HPDE6-E6E7 (cell line): ENCODE measurements at regions not wholly inside any gene's neighbourhood (a gene's known extent, or its start where the extent isn't known, plus 50 kb on each side); places are given as distances from the start of the nearest gene placed in this dataset.

Source experiments
- DNase-seq: peaks from one replicate; pipeline ENCODE4 v3.0.0; 2011; ENCODE audit warnings: missing footprints; ENCODE audit errors: extremely low spot score

DNA sequence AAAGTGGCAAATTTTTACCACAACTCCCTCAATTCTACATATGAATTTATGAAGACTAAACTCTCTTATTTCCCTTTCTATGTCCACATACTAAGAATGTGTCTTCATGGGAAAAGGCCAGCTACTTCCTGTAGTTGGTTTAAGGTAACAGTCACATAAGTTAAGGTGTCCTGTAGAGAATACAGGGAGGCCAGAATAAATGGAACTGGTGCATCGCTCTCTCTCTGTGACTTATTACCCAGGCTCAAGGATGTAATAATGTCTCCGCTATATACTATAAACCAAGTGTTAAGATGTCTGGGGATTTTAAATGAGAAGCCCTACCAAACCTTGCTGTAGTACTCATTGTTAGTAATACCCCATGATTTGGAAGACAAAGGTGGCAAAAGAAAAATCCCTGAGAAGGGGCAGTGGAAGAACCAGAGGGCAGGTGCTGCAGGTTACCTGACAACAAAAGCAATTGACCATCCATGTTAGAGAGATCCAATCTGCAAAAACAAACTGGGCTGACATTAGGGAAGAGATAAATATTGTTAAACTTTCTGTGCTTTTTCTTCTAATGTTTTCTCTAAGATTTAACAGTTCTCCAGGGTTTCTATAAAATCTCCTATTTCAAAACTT lies 372.8 kb downstream of the TMX3 start:
- DNase-seq = no peak

GRCh38 chr18:68340606-68341005 lies 374.3 kb downstream of the TMX3 start:
- DNase-seq = no peak

DNA sequence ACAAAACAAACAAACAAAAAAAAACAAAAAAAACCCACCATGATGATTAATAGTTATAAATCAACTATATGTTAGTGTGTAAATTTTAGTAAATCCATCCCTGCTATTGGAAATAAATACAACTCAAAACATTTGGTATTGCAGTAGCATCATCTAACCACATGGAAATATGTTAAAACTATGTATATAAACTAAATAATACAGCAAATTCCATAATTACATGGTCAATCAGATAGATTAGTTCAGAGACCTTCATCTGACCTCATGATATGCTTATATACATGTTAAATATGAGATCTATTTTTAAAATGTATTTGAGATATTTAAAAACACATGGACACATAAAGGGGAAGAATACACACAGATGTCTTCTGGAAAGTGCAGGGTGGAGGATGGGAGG lies 384.2 kb downstream of the TMX3 start:
- DNase-seq = no peak

DNA sequence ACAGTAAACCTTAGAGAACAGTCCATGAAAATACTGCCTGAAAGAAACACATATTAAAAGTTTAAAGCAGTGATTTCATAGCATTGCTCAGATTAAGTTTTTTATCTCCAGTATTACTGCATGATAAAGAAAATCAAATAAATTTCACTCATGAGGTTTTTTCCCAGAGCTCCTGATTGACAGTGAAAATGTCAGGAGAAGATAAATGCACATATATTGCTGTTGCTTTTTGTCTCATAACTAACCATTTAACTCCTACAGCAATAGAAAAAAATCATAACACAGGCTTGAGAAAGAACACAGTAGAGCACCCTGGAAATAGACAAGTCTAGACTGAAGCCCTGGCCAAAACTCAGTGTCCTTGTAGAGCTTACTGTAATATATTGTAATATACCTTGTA lies 391.0 kb downstream of the TMX3 start:
- no peak for DNase-seq

DNA sequence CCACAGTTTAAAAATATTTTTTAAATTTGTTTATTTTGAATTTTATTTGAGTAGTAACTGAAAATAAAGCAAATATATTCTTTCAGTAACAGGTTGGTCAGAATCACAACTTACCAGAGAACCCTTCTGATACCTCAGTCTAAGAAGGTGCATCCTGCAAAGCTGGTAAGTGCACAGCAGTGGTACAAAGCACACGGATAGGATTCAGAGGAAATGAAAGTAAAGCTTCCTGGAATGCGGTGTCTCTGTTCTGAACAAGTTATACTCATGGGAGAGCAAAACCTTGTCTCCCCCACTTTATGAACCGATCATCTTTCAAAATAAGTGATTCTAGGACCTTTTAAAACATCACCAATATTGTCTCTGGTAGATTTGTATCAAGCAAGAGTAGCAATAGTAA lies 398.3 kb downstream of the TMX3 start:
- DNase-seq = no peak

DNA sequence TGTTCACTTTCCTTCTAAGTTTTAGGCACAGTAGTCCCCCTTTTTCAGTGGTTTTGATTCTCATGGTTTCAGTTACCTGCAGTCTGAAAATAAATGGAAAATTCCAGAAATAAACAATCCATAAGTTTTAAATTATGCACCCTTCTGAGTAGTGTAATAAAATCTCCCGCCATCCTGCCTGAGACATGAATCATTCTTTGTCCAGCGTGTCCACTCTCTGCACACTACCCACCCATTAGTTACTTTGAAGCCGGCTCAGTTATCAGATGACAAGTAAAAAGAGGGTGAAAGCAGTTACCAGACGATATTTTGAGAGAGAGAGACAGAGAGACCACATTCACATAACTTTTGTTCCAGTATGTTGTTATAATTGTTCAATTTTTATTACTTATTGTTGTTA lies 400.5 kb downstream of the TMX3 start:
- DNase-seq = no peak

GRCh38 chr18:68301441-68301840 lies 413.5 kb downstream of the TMX3 start:
- DNase-seq = no peak

- DNase-seq = peak; percentile 38
Measured at GRCh38 chr18:68299906-68300305, 415.0 kb downstream of the TMX3 start.

DNA sequence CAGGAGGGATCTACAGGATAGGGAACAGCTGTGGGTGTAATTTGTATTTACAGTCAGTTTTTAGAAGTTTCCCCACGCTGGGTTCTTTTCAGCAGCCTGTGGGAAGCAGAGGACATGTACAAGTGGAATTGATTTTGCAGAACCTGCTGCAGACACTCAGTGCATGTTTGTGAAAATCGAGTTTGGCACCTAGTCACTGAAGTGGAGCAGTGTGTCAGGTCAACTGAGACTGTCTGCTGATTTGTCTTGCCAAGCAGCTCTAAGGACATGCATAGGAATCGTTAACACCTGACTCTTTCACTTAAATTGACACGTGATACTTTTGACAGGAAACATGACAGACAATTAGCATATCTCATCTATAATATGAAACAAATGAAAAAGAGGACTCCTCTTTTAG lies 416.6 kb downstream of the TMX3 start:
- no peak for DNase-seq

DNA sequence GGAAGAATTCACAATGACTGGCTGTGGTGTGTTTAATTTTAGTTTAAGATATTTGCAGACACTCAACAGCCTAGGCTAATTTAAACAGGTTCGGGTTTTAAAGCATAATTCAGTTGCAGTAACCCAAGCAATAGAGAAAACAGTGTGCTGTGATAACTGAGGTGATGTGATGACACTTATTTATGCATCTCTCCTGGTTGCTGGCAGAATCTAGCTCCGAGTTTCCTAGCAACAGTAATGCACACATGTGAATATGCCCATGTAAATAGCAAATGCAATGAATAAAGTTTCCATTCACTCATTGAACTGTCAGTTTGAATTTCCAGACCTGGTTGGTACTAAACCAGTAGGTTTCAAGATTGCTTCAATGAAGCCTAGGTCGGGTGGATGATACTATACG lies 426.5 kb downstream of the TMX3 start:
- no peak for DNase-seq

- no peak for DNase-seq
Measured at GRCh38 chr18:68284236-68284780, 430.6 kb downstream of the TMX3 start.

DNA sequence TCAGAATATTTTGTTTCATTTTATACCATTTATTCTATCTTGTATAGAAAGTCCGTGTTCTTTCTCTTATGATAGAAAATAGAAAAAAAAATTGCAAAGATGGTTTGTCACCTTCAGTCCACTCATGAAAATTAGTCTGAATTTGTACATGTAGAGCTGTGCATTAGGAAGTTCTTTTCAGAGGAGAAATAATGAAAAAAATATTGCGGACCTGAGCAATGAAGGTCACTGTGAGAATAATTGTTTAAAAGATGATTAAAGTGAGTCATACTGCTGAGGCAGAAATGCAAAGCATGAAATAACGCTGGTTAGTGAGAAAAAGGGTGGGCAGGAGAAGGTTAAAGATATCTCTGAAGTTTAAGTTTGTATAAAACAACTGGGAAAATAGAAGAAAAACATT lies 431.1 kb downstream of the TMX3 start:
- no peak for DNase-seq

GRCh38 chr18:68282232-68282631 lies 432.7 kb downstream of the TMX3 start:
- DNase-seq = no peak

DNA sequence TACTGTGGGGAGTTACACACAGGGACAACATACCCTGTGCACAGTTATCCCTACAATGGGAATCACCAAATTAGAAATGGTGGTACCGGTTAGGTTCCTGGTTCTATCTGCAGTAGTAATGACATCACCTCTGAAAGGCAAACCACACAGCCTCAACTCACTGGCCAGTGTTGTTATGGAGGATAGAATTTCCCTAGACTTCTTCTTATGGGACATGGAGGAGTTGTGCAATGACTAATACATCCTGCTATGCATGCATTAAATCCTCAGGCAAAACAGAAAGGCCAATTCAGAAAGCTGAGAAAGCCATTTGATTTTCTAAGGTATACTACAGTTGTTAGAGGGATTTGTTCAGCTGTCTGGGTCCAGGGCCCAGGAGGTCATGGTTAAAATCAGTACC lies 439.3 kb downstream of the TMX3 start:
- DNase-seq = peak; percentile 26

DNA sequence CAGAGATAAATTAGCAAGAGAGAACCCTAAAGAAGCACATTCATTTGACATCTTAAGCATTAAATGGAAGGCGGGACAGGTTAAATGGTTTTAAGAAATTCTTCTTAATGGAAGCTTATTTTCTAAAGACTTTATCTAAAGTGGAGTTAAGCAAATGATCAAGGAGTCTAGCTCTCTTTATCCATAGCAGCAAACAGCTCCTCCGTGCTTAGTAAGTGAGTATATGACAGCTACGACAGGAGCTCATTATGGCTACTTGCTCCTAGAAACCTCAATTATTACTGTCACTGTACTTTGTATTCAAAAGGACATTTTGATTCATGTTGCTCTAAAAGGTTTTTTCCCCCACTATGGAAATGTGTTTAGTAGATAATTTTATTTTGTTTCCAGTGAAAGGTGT lies 444.9 kb downstream of the TMX3 start:
- DNase-seq = no peak

GRCh38 chr18:68267583-68267982 lies 447.3 kb downstream of the TMX3 start:
- no peak for DNase-seq

- DNase-seq = peak; percentile 4
Measured at GRCh38 chr18:68263481-68263880, 451.4 kb downstream of the TMX3 start.

- peak; percentile 63 for DNase-seq
Measured at GRCh38 chr18:68262690-68263294, 452.1 kb downstream of the TMX3 start.

- no peak for DNase-seq
Measured at GRCh38 chr18:68256418-68257067, 458.4 kb downstream of the TMX3 start.

- no peak for DNase-seq
Measured at GRCh38 chr18:68244786-68245185, 470.1 kb downstream of the TMX3 start.

DNA sequence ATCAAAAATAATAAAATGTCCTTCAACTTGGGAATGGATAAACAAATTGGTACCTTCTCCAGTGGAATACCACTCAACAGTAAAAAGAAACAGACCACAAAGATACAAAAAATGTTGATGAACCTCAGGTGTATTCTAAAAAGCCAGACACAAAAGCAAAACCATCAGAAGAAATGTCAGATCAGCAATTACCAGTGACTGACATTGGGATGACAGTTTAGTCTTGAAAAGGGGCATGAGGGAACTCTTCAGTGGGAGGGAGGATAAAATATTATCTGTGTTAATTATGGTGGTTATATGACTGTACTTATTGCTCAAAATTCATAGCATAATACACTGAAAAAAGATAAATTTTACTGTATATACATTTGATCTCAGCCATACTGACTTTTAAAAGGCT lies 473.0 kb downstream of the TMX3 start:
- DNase-seq = no peak

DNA sequence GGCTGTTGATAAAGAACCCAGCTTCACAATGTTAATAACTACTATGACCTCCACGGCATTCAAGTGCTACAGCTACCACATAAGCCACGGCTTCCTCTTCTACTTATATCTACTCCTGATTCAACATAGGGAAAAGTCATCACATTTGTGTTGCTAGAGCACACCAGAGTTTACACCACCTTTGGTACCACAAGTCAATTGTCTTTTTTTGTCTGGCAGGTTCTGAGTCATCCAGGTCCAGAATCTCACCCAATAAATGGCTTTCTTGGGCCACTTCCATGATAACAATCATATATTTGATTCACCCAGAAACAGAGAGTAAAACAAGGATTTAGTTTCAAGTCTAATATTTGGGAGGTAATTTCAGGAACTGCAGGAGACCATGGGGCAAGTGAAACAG lies 480.2 kb downstream of the TMX3 start:
- DNase-seq = no peak

GRCh38 chr18:68234131-68234530 lies 480.8 kb downstream of the TMX3 start:
- no peak for DNase-seq
